GM12892 (cell line): ENCODE measurements at regions not wholly inside any gene's neighbourhood (a gene's known extent, or its start where the extent isn't known, plus 50 kb on each side); places are given as distances from the start of the nearest gene placed in this dataset.

Experiments
- POLR2A ChIP-seq: IDR thresholded peaks from 2 replicates; pipeline ENCODE4 v1.6.1; 2011; ENCODE audit warnings: low read depth, low read length, control low read depth
- POLR2AphosphoS5 ChIP-seq: IDR thresholded peaks from 2 replicates; pipeline ENCODE4 v1.6.1; 2011; ENCODE audit warnings: low read depth, low read length, control low read depth

DNA sequence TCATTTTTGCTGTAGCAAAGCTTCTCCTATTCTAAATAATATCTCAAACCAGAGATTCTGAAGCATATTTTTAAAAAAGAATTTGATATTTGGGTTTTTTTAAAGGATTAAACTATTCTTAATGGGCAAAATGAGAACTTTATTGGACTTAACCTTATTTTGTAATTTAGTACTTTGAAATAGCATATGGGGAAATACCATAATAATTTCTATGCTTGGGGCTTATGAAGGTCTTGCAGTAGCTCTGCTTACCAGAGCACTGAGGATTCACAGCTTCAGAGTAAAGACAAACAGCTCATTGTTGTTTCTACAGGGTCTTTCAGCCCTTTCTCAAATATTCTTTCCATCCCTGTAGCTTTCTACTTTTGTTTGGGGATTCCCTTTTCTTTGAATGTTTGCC is 111.2 kb upstream of the ZNF648 start:
- no peak for TF ChIP-seq POLR2AphosphoS5
- TF ChIP-seq POLR2A = no peak
